ENCODE measurements at regions not wholly inside any gene's neighbourhood (a gene's known extent, or its start where the extent isn't known, plus 50 kb on each side); places are given as distances from the start of the nearest gene placed in this dataset.

DNA sequence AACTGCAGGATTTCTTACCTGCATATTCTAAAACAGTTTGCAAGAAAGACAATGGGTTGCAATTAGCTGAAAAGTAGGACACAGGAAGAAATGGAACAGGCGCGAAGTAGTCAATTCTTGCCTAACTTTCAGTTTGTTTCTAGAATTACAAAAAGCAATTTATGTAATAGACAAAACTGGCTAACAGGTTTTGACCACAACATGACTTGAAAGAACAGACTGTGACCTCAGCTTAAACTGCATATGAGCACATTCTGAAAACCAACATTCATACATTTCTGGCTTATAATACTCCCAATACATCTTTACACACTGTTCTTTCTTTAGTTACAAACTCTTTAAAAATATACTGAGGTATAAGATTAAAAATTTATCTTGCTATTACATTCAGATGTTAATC, 405.9 kb upstream of the B3GALT2 start:
- Histone ChIP-seq H3K4me3 (ENCODE audit: low read depth, low read length) (no peak overlapping the region), H3K36me3 (no peaks in the 10 kb centered on the region), H3K9me3 (no peaks in the 10 kb centered on the region), H3K4me1 (no peaks in the 10 kb centered on the region), H3K27me3 (no peaks in the 10 kb centered on the region)
- TF ChIP-seq, protein P1, sequence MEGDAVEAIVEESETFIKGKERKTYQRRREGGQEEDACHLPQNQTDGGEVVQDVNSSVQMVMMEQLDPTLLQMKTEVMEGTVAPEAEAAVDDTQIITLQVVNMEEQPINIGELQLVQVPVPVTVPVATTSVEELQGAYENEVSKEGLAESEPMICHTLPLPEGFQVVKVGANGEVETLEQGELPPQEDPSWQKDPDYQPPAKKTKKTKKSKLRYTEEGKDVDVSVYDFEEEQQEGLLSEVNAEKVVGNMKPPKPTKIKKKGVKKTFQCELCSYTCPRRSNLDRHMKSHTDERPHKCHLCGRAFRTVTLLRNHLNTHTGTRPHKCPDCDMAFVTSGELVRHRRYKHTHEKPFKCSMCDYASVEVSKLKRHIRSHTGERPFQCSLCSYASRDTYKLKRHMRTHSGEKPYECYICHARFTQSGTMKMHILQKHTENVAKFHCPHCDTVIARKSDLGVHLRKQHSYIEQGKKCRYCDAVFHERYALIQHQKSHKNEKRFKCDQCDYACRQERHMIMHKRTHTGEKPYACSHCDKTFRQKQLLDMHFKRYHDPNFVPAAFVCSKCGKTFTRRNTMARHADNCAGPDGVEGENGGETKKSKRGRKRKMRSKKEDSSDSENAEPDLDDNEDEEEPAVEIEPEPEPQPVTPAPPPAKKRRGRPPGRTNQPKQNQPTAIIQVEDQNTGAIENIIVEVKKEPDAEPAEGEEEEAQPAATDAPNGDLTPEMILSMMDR (IDR thresholded peaks at IDR 0.05; ENCODE audit: low read depth, low read length), result no peak
- DNase-seq, result no peak

DNA sequence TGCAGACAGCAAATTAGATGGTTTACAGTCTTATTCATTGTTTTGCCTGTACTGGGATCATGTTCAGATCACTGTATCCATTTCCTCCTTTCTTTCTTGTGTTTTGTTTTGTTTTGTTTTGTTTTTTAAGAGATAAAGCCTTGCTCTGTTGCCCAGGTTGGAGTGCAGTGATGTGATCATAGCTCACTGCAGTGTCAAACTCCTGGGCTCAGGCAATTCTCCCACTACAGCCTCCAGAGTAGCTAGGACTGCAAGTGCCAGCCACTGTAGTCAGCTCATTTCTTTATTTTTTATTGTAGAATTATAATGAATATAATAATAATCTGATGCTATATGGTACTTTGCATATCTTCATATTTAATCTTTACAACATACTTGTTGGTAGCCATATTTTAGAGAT, 403.7 kb upstream of the B3GALT2 start:
- no peak for DNase-seq
- TF ChIP-seq, protein P1 (IDR thresholded peaks at IDR 0.05; ENCODE audit: low read depth, low read length), result no peak
- no peaks in the 10 kb centered on the region for H3K9me3 ChIP-seq
- no peak overlapping the region for H3K4me3 ChIP-seq (ENCODE audit: low read depth, low read length)
- no peaks in the 10 kb centered on the region for H3K36me3 ChIP-seq
- no peaks in the 10 kb centered on the region for H3K27me3 ChIP-seq
- no peaks in the 10 kb centered on the region for H3K4me1 ChIP-seq

DNA sequence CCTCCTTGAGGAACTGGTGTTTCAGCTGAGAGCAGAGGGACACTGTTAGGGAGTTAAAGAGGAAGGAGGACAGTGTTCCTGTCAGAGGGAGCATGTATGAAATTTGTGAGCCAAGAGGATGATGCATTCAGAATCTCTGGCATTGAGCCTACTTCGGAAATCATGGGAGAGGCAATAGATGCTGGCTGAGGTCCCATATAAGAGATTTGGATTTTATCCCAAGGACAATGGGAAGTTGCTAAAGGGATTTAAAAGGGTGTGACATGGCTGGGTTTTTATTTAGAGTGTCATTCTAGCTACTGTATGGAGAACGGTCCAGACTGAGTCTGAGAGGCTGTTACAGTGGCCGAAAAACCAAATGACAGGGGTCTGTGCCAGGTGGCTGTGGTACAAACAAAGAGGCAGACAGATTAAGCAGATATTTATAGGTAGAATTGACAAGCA, 403.2 kb upstream of the B3GALT2 start:
- Histone ChIP-seq H3K27me3 (no peaks in the 10 kb centered on the region), H3K4me1 (no peaks in the 10 kb centered on the region), H3K4me3 (ENCODE audit: low read depth, low read length) (no peak overlapping the region), H3K9me3 (no peaks in the 10 kb centered on the region), H3K36me3 (no peaks in the 10 kb centered on the region)
- TF ChIP-seq, protein P1 (IDR thresholded peaks at IDR 0.05; ENCODE audit: low read depth, low read length), result no peak
- DNase-seq, result no peak

- DNase-seq, result peak; percentile 19
- TF ChIP-seq, protein P1 (IDR thresholded peaks at IDR 0.05; ENCODE audit: low read depth, low read length), result no peak
- no peaks in the 10 kb centered on the region for H3K27me3 ChIP-seq
- H3K4me1 ChIP-seq, result no peaks in the 10 kb centered on the region
- H3K4me3 ChIP-seq (ENCODE audit: low read depth, low read length), result no peak overlapping the region
- H3K9me3 ChIP-seq, result no peaks in the 10 kb centered on the region
- no peaks in the 10 kb centered on the region for H3K36me3 ChIP-seq
Measured at GRCh38 chr1:193588311-193589082, 402.1 kb upstream of the B3GALT2 start.

- no peak overlapping the region for H3K4me3 ChIP-seq (ENCODE audit: low read depth, low read length)
- no peak for DNase-seq
- TF ChIP-seq, protein P1 (IDR thresholded peaks at IDR 0.05; ENCODE audit: low read depth, low read length), result no peak
- H3K9me3 ChIP-seq, result no peaks in the 10 kb centered on the region
- H3K27me3 ChIP-seq, result no peaks in the 10 kb centered on the region
- no peaks in the 10 kb centered on the region for H3K4me1 ChIP-seq
- no peaks in the 10 kb centered on the region for H3K36me3 ChIP-seq
Measured at GRCh38 chr1:193584731-193585239, 398.4 kb upstream of the B3GALT2 start.

DNA sequence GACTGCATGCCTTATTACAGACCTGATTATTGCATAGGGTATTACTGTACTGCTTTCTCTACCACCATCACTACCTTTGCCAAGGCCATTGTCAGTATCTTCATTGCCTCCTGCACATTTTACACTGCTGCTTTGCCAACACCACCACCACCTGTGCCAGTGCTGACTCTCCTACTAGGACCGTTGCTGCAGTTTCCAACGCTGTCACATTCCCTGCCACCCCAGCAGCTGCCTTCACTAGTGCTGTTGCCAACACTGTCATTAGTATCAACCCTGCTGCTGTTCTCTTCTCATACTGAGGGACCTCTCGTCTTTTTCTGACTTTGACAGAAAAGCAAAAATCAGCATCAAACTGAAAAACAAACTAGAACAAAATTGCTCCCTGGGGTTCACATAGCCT, 394.9 kb upstream of the B3GALT2 start:
- Histone ChIP-seq H3K9me3 (no peaks in the 10 kb centered on the region), H3K27me3 (no peaks in the 10 kb centered on the region), H3K4me3 (ENCODE audit: low read depth, low read length) (no peak overlapping the region), H3K4me1 (no peaks in the 10 kb centered on the region), H3K36me3 (no peaks in the 10 kb centered on the region)
- TF ChIP-seq, protein P1 (IDR thresholded peaks at IDR 0.05; ENCODE audit: low read depth, low read length), result no peak
- DNase-seq, result no peak
